Stimulated activated CD8-positive, alpha-beta memory T cell treated with anti-CD3 and anti-CD28 coated beads, Interleukin-2, amount 100 ng/mL, for 48 hours (primary cell): ENCODE measurements at regions not wholly inside any gene's neighbourhood (a gene's known extent, or its start where the extent isn't known, plus 50 kb on each side); places are given as distances from the start of the nearest gene placed in this dataset.
"Not testable (repeated sequence)": the region's sequence is repeated elsewhere in the genome, so short reads cannot be mapped to it uniquely, and the experiment has no call there.

Source experiments
- DNase-seq, 2 donors: peaks; one replicate each; pipeline ENCODE4 v3.0.0-alpha.2; 2020; ENCODE audit warnings: low read depth in 2 of 2

DNA sequence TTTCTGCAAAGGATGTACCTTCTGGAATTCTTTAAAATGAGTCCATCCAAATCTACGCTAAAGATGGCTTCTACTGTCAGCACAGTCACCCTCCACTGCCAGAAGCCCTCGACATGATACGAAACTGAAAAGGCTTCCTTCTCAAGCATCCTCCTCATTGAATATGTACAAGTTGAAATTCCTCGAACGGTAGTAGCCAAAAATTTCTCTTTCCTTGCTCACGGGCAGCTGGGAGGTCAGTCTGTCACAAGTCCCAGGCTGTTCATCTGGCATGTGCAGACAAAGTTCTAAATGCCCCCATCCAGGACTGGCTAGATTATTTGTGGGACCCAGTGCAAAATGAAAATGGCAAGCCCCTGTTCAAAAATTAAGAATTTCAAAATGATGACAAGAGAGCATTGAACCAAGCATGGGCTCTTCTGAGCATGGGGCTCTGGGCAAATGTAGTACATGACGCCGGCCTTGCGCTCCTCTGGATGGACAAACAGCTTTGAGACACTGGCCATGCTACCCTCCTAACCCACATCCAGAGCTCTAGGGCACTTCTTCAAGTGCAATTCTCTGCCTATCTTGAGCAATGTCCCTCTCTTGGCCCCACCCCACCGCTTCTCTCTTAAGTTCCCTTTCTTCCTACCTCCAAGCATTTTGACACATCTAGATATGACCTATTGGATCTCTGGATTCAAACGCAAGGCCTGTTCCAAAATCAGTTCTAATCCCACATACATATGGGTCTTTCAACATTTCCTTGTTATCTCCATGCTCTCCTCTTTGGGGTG lies 78.9 kb upstream of the FLT1 start:
- no peak for DNase-seq

DNA sequence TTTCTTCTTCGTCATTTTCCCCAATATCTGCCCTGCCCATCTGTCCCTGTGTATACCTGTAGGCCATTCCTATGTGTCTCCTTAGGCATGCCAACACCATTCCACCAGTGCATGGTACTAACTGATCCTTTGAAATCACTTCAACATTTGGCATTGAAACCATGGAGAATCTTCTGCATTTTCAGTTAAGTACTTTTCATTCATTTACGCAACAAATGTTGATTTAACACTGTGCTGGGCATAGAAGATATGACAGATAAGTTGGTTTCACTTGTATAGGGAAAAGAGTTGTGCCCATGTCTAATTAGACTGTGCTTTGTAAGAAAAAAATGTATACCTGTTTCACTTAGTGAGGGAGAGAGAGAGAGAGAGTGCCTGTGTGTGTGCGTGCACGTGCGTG lies 77.9 kb upstream of the FLT1 start:
- no peak for DNase-seq

GRCh38 chr13:28570356-28570755 lies 75.4 kb upstream of the FLT1 start:
- DNase-seq = not testable (repeated sequence)

DNA sequence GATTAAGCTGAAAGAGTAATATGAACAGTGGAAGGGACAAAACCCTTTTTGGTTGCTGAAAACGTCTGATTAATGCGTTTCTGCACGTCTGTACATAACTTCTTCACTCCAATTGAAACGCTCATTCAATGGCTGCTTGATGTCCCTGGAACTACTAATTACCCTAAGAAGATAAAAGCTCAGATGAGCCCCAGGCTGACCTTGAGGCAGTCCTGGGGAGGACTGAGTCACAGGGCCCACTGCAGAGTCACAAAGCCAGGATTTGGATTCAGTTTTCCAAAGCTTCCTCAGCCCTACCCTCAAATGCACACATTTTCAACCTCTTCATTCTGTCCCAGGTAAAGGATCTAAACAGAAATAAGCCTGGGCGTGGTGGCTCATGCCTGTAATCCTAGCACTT lies 75.0 kb upstream of the FLT1 start:
- DNase-seq = no peak

DNA sequence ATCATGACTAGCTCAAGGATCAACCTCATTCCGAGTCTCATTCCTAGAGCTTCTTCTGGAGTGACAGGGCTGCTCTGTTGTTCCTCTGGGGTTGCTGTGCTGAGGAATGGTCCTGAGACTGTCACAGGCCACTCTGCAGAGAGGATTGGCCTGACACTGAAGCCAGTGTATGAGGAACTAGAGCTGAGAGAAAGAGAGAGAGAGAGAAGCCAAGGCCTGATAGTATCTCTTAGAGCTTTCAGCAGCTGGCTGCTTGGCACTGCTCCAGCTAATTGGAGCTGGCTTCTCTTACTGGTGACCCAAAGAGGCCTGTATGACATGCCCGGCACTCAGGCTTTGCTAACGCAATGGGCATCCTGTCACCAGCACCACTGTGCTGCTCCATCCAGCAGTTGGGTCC lies 73.4 kb upstream of the FLT1 start:
- no peak for DNase-seq

GRCh38 chr13:28566891-28567290 lies 72.0 kb upstream of the FLT1 start:
- no peak for DNase-seq

DNA sequence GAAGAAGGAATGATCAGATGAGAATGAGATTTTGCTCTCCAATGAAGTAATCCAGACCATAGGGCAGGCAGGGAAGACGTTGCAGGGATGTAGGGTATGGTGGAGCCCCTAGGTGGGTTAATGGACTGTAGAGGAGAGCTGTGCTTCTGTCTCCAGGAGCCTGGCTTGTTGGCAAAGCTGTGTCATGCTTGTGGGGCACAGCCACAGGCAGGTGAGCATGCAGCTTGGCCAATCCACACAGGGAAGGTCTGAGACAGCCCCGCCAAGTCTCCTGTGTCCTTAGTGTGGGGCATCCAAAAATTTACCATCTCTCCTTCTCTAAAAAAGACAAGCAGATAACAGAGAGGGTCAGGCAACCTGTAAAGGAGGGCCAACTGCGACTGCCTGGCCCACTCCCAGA lies 71.4 kb upstream of the FLT1 start:
- no peak for DNase-seq

DNA sequence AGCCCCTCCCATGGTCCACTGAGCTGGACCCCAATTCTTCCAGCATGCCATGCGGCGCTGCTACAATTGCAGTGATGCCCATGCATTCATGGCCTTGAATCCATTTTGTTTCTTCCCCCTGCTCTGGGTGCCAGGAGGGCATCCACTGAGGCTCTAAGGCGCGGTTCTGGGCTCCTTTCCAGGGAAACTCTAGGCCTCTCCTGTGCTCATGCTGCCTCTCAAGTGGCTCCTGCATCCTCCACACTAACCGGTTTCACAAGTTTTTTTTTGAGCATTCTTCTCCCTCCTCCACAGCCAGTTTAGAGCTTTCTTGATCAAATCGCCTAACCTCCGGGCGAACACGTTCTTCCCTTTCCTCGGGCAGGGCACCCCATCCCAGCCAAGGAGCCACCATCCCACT lies 69.1 kb upstream of the FLT1 start:
- no peak for DNase-seq

GRCh38 chr13:28563609-28564008 lies 68.7 kb upstream of the FLT1 start:
- no peak for DNase-seq

- DNase-seq = no peak
Observed at GRCh38 chr13:28560612-28561011, 65.7 kb upstream of the FLT1 start.

GRCh38 chr13:28559636-28560259 lies 64.8 kb upstream of the FLT1 start:
- no peak for DNase-seq

DNA sequence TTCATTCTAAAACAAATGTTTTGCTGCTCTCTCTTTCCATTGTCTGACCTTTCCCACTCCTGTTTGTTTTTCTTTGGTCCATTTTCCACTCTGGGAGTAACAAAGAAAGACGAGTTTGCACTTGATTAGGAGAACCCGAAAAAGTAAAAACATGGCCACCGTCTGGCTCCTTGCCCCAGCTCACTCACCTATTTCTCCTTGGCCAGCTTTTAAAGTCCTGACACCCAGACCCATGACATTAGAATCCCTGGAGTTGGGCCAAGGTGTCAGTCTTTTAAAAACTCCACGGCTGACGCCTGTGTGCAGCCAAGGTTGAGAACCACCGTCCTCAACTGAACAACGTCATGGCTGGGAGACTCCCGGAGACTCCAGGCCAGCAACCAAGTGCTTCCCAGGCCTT lies 63.6 kb upstream of the FLT1 start:
- no peak for DNase-seq

DNA sequence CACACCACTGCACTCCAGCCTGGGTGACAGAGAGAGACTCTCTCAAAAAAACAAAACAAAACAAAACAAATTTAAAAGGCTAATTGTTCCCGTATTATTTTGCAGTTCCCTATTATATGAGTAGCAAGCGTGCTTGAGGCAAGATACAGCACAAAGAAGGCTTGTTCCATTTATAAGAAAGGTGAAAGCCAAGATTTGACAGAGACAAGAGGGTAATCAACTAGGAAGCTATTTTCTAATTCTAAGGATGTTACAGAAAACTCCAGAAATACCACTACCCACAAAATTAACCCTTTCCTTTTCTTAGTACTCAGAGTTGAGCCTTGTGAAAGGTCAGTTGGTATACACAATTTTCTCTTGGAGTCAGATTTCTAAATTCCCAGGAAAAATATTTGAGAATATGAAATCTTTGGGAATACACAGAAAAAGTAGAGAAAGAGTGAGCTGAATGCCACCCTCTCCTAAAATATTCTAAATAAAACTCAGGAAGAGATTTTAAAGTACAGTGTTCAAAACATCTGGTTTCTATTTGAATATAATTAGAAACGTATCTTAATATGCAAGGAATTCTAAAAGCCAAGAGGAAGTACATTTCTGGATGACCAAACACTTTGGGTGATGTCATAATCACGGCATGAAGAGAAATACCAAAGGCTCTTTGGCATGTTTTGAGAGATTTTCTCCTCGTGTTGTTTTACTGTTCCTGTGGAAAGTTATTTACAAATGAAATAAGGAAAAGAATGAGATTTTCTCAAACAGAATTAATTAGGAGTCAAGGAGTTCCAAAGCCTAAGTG lies 63.0 kb upstream of the FLT1 start:
- no peak for DNase-seq

- no peak for DNase-seq
Observed at GRCh38 chr13:28555096-28555495, 60.2 kb upstream of the FLT1 start.

DNA sequence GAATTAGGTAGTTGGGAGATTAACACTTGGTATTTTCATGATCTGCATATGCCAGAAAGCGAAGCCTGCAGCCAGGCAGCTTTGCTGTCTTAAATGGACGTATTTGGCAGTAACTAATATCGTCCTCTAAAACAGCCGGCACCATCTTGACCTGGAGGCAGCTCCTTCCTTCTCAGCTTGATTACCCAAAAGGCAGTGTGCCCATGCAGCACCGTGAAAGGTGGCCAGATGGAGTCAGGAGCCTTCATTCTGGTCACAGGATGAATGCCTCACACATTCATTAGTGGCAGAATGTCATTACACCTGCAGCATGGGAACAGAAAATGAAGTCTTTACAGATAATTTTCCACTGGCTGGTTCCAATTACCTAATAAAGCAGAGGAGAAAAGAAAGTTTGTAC lies 59.0 kb upstream of the FLT1 start:
- DNase-seq = no peak

DNA sequence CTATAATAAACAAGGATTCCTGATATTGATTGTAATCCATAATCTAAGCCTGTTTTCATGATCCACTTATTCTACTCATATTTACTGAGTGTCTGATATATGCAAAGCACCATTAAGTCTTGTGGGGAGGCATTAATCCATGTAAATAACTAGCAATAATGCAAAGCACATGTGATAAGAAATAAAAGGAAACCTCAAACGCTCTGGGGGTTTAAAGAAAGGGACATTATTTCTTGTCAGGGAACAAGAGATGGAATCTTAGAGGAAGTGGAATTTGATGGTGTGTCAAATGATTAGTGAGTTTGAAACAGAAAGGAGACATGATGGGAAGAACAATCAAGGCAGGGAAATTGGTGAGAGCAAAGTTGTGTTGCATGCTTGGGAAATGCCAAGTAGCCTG lies 57.4 kb upstream of the FLT1 start:
- DNase-seq = no peak

DNA sequence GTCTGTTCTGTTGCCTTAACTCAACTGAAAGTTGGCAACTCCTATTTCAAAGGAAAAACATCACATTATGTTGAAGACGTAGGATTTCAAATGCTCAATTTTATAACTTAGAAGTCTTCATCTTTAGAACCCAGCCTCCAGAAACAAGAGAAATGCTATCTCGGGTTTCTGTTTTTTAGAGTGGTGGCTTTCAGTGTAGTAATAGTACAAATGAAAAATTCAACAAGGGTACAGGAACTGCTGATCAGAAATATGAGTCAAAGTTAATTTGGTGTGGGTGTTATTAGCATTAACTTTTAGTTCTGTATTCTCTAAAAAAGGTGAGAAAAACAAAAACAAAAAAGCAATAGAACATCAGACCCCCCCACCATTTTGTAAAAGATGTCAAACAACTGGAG lies 56.6 kb upstream of the FLT1 start:
- DNase-seq = no peak

- no peak for DNase-seq
Observed at GRCh38 chr13:28550721-28551497, 56.0 kb upstream of the FLT1 start.

DNA sequence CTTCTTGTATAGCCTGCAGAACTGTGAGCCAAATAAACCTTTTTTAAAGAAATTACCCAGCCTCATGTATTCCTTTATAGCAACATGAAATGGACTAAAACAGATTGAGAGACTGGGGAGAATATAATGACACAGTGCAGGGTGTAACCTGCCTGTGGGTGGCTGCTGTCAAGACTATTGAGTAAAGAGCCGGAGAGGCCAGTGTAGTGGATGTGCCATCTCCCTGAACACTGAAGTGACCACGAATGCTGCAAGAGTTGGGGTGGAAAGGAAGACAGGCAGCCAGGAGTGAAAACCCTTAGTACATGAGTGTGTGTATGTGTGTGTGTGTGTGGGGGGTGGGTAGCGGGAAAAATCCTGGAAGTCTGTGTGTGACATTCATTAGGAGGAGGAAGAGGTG lies 55.2 kb upstream of the FLT1 start:
- DNase-seq = no peak

DNA sequence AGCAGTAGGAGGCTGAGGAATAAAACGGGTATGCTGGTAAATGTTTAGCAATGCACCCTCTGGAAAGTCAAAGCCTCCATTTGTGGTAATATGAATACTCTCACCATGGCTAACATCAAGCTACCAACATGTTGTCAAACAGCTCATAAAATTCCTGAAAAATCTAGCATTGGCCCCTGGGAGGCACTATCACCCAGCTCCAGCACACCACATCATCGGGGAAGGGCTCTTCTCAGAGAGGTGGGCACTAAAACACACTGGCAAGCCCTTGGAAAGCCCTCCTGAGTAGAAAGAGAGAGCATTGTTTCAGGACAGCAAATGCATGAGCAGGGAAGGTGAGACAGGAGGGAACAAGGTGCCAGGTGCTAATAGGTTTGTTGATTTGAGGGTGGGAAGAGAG lies 53.9 kb upstream of the FLT1 start:
- no peak for DNase-seq

DNA sequence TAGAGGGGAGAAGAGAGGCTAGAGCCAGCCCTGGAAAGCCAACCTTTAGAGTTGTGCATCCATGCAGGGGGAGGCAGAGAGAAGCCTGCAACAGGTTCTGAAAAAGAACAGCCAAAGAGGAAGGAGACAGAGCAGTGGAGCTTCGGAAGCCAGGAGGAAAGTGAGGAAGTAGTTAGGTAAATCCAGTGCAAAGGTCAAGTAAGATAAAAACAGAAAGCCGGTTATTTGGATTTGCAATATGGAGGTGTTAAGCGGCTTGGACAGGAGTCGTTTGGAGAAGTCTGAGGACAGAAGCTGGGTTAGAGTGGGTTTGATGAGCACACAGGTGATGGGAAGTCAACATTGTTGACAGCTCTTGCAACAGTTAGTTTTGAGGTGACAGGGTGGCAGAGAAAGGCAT lies 53.5 kb upstream of the FLT1 start:
- DNase-seq = no peak
